ENCODE measurements at regions not wholly inside any gene's neighbourhood (a gene's known extent, or its start where the extent isn't known, plus 50 kb on each side); places are given as distances from the start of the nearest gene placed in this dataset.

- no peak for TF ChIP-seq CTCF (IDR thresholded peaks at IDR 0.05)
- no peak for TF ChIP-seq POLR2A (IDR thresholded peaks at IDR 0.05)
These were observed 869.2 kb upstream of the GCFC2 start for GRCh38 chr2:76579911-76580310.
